ENCODE measurements at regions not wholly inside any gene's neighbourhood (a gene's known extent, or its start where the extent isn't known, plus 50 kb on each side); places are given as distances from the start of the nearest gene placed in this dataset.

DNA sequence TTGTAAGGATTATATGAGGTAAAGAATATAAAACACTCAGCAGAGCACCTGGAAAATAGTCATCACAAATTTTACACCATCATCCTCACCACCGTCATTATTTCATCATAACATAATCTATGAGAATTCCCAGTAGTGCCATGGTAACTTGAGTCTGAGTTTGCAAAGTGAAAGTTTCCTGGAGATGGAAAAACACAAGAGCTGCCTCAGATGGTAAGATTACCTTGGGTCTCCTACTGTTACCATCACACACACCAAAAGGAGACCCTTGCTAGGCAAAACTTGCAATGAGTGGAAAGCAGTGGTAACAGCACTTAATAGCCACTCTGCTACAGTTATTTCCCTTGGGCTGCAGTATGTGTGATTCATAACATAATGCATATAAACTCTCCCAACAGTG is 589.8 kb downstream of the RNF144B start:
- TF ChIP-seq POLR2A (IDR thresholded peaks at IDR 0.05): no peak
- TF ChIP-seq, protein P1, sequence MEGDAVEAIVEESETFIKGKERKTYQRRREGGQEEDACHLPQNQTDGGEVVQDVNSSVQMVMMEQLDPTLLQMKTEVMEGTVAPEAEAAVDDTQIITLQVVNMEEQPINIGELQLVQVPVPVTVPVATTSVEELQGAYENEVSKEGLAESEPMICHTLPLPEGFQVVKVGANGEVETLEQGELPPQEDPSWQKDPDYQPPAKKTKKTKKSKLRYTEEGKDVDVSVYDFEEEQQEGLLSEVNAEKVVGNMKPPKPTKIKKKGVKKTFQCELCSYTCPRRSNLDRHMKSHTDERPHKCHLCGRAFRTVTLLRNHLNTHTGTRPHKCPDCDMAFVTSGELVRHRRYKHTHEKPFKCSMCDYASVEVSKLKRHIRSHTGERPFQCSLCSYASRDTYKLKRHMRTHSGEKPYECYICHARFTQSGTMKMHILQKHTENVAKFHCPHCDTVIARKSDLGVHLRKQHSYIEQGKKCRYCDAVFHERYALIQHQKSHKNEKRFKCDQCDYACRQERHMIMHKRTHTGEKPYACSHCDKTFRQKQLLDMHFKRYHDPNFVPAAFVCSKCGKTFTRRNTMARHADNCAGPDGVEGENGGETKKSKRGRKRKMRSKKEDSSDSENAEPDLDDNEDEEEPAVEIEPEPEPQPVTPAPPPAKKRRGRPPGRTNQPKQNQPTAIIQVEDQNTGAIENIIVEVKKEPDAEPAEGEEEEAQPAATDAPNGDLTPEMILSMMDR (IDR thresholded peaks at IDR 0.05): no peak
- TF ChIP-seq EP300 (IDR thresholded peaks at IDR 0.05): no peak
- no peak for TF ChIP-seq POLR2AphosphoS5 (IDR thresholded peaks at IDR 0.05)

All from sigmoid colon (tissue), 4 donors.